Gastroesophageal sphincter (tissue), 4 donors: ENCODE measurements at regions not wholly inside any gene's neighbourhood (a gene's known extent, or its start where the extent isn't known, plus 50 kb on each side); places are given as distances from the start of the nearest gene placed in this dataset.

Experiments
- ATAC-seq: fragments of 150-250 bp; one replicate; pipeline ENCODE4 v1.9.1; 2016; ENCODE audit warnings: mild to moderate bottlenecking, moderate library complexity
- H3K27ac ChIP-seq, 4 donors: fragments of 200-600 bp; sonication (generic) in 3 of 4; 1 replicate in 3 of 4; 2 replicates in 1 of 4; pipeline ENCODE4 v1.5.1; 2016 to 2019
- H3K27me3 ChIP-seq: fragments of 200-600 bp; sonication (generic); one replicate; pipeline ENCODE4 v1.5.1; 2019
- H3K36me3 ChIP-seq, 2 donors: fragments of 200-600 bp; sonication (generic); one replicate each; pipeline ENCODE4 v1.5.1; 2019; ENCODE audit warnings: control low read depth in 1 of 2
- H3K4me1 ChIP-seq, 3 donors: fragments of 200-600 bp; sonication (generic); 1 replicate in 2 of 3; 2 replicates in 1 of 3; pipeline ENCODE4 v1.5.1; 2016 to 2019; ENCODE audit warnings: control low read depth in 2 of 3
- H3K4me3 ChIP-seq, 2 donors: fragments of 200-600 bp; sonication (generic); one replicate each; pipeline ENCODE4 v1.5.1; 2019; ENCODE audit warnings: mild to moderate bottlenecking in 1 of 2, moderate library complexity in 1 of 2
- H3K9me3 ChIP-seq, 3 donors: fragments of 200-600 bp; sonication (generic); one replicate each; pipeline ENCODE4 v1.5.1; 2017 to 2019; ENCODE audit warnings: control low read depth in 2 of 3
- EP300 ChIP-seq: sonication (generic); formaldehyde crosslinking; IDR thresholded peaks from one replicate; pipeline ENCODE4 v1.6.1; 2017; ENCODE audit warnings: antibody characterized with exemption, mild to moderate bottlenecking
- POLR2A ChIP-seq, 2 donors: fragments of 450-650 bp; IDR thresholded peaks; one replicate each; pipeline ENCODE4 v1.6.1; 2017; ENCODE audit warnings: antibody characterized with exemption in 2 of 2, mild to moderate bottlenecking in 2 of 2, moderate library complexity in 1 of 2
- POLR2AphosphoS5 ChIP-seq: sonication (generic); formaldehyde crosslinking; IDR thresholded peaks from one replicate; pipeline ENCODE4 v1.6.1; 2017; ENCODE audit warnings: antibody characterized with exemption
- WGBS, 2 donors: methylation state at CpG; one replicate each; pipeline ENCODE4 v1.1.5; 2018; ENCODE audit warnings: low coverage in 1 of 2; 5-methylcytosine and 5-hydroxymethylcytosine counted together
- TF ChIP-seq, protein P1 (sequence below), 4 experiments: fragments of 200-600 bp in 2 of 4; fragments of 450-650 bp in 2 of 4; sonication (generic) in 1 of 4; IDR thresholded peaks; one replicate each; pipeline ENCODE4 v1.5.1; 2017 to 2019; ENCODE audit warnings: antibody characterized with exemption in 4 of 4, mild to moderate bottlenecking in 2 of 4, moderate library complexity in 2 of 4

DNA sequence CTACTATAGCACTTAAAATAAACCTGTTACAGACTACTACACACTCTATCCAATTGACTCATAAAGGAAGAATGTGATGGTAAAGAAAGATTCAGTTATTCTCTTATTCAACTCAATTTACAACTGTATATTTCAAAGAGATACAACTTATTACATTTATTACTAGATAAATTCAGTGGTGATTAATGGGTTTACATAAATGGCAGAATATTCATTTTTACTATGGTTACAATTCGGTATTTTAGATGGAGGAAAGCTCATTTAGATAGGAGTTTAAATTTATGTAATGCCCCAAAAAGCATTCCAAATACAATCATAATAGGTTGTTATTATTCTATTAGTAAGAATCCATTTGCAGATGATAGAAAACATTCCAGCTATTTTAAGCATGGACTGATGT lies 439.1 kb upstream of the OPRM1 start:
- Histone ChIP-seq H3K36me3 (no peaks in the 10 kb centered on the region), H3K4me3 (no peak overlapping the region), H3K27me3 (no peaks in the 10 kb centered on the region), H3K4me1 (peaks cover 0 to 15% (median 0%) of the 10 kb centered on the region in 3 donors), H3K9me3 (no peaks in the 10 kb centered on the region), H3K27ac (peak overlapping the region in 1 of 4 donors; percentile 4)
- TF ChIP-seq POLR2A (IDR thresholded peaks at IDR 0.05): no peak
- TF ChIP-seq EP300: no peak
- TF ChIP-seq, protein P1, sequence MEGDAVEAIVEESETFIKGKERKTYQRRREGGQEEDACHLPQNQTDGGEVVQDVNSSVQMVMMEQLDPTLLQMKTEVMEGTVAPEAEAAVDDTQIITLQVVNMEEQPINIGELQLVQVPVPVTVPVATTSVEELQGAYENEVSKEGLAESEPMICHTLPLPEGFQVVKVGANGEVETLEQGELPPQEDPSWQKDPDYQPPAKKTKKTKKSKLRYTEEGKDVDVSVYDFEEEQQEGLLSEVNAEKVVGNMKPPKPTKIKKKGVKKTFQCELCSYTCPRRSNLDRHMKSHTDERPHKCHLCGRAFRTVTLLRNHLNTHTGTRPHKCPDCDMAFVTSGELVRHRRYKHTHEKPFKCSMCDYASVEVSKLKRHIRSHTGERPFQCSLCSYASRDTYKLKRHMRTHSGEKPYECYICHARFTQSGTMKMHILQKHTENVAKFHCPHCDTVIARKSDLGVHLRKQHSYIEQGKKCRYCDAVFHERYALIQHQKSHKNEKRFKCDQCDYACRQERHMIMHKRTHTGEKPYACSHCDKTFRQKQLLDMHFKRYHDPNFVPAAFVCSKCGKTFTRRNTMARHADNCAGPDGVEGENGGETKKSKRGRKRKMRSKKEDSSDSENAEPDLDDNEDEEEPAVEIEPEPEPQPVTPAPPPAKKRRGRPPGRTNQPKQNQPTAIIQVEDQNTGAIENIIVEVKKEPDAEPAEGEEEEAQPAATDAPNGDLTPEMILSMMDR (IDR thresholded peaks at IDR 0.05): no peak
- no peak for TF ChIP-seq POLR2AphosphoS5
- ATAC-seq: no peak
- WGBS, 2 donors: 11 to 25% methylated on average over 1 of the region's 1 CpG

DNA sequence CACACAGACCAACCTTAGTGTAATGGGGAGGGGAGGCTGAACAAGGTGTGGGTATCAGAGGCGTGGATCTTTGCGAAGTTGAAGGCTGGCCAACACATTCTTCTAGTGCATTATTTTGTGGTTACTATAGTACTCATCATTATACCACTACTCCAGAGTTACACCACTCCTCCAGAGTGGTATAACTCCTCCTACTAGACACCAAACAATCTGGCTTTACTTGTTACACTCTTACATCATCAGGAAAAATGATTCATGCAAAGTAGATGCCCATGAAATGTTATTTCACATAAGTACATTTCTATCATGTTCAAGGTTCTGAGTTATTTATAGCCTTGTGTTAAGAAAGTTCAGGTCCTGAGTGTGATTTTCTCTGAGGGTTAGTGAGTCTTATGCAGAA lies 443.1 kb upstream of the OPRM1 start:
- 37 to 67% methylated on average over 2 of the region's 2 CpGs for WGBS, 2 donors
- ATAC-seq: peak; percentile 39

DNA sequence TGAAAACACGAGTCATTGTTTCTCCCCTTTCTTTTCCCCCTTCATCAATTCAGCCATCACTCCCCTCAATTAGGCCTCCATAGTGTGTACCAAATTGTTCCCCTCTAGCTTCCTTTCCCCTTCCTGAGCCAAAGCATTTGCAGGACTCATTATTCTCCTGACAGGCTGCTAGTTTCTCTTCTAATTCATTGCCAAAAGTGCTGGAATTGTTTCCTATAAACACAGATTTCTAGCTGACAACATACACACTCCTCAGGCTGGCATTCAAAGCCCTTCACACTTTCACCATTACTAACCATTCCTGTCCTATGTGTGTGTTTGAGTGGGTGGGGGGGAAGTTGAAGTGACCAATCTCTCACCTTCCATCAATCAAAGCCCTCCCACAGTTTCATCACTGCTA lies 444.2 kb upstream of the OPRM1 start:
- TF ChIP-seq POLR2A (IDR thresholded peaks at IDR 0.05) (no peak), EP300 (no peak), POLR2AphosphoS5 (no peak)
- peaks cover 0 to 20% (median 0%) of the 10 kb centered on the region in 3 donors for H3K4me1 ChIP-seq
- no peak overlapping the region for H3K4me3 ChIP-seq
- ATAC-seq: no peak
- no peaks in the 10 kb centered on the region for H3K36me3 ChIP-seq
- peak overlapping the region in 1 of 4 donors; percentile 25 for H3K27ac ChIP-seq
- no peaks in the 10 kb centered on the region for H3K27me3 ChIP-seq
- no peaks in the 10 kb centered on the region for H3K9me3 ChIP-seq
- WGBS, 2 donors: 13 to 25% methylated on average over 1 of the region's 1 CpG

More for the DNA sequence above, 443.1 kb upstream of the OPRM1 start:
- no peaks in the 10 kb centered on the region for H3K27me3 ChIP-seq
- TF ChIP-seq POLR2AphosphoS5: no peak
- TF ChIP-seq EP300: no peak
- no peak for TF ChIP-seq POLR2A (IDR thresholded peaks at IDR 0.05)
- TF ChIP-seq, protein P1 (IDR thresholded peaks at IDR 0.05): no peak
- H3K36me3 ChIP-seq: no peaks in the 10 kb centered on the region
- H3K9me3 ChIP-seq: no peaks in the 10 kb centered on the region
- peaks cover 0 to 20% (median 0%) of the 10 kb centered on the region in 3 donors for H3K4me1 ChIP-seq
- no peak overlapping the region for H3K4me3 ChIP-seq
- H3K27ac ChIP-seq: peak overlapping the region in 1 of 4 donors; percentile 25

DNA sequence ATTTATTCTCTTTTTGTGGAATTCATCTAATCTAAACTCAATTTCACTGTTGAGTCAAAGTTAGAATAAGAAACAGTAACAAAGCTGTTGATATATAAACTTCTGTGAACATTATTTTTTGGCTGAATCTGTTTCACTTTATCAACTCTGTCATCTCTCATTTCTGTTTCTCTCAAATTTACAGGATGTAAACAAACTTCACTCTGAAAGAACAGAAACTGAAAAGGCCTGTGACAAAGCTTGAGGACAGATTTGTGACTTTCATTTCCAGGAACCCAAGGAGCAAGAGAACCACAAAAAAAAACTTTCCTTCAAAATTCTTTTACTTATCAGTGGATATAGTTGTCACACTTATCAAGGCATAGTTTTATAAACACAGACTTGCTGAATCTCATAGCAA lies 447.9 kb upstream of the OPRM1 start:
- Histone ChIP-seq H3K27me3 (no peaks in the 10 kb centered on the region), H3K4me1 (peaks cover 0 to 17% (median 0%) of the 10 kb centered on the region in 3 donors), H3K27ac (no peak overlapping the region), H3K36me3 (no peaks in the 10 kb centered on the region), H3K4me3 (no peak overlapping the region), H3K9me3 (no peaks in the 10 kb centered on the region)
- ATAC-seq: no peak
- no peak for TF ChIP-seq EP300
- TF ChIP-seq, protein P1 (IDR thresholded peaks at IDR 0.05): no peak
- no peak for TF ChIP-seq POLR2A (IDR thresholded peaks at IDR 0.05)
- no peak for TF ChIP-seq POLR2AphosphoS5

DNA sequence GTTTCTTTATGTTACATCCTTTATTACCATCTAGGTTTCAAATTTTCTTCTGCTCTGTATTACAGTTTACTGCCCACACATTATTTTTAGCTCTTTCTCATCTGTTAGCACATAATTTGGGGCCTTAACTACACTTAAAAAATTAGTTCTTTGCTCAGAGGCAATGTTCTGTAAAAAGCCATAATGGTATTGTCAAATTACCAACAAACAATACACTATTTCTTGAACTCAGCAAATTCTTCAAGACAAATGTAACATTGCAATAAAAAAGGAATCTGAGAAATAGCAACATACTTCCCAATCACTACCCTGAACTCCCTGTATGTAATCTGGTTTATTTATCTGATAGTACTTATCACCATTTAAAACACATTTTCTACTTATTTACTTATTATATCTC lies 448.6 kb upstream of the OPRM1 start:
- H3K4me3 ChIP-seq: no peak overlapping the region
- no peaks in the 10 kb centered on the region for H3K36me3 ChIP-seq
- H3K27ac ChIP-seq: no peak overlapping the region
- H3K4me1 ChIP-seq: peaks cover 0 to 9% (median 0%) of the 10 kb centered on the region in 3 donors
- no peak for ATAC-seq
- no peaks in the 10 kb centered on the region for H3K9me3 ChIP-seq
- no peak for TF ChIP-seq EP300
- TF ChIP-seq, protein P1 (IDR thresholded peaks at IDR 0.05): no peak
- TF ChIP-seq POLR2AphosphoS5: no peak
- no peak for TF ChIP-seq POLR2A (IDR thresholded peaks at IDR 0.05)
- no peaks in the 10 kb centered on the region for H3K27me3 ChIP-seq
